ENCODE measurements at regions not wholly inside any gene's neighbourhood (a gene's known extent, or its start where the extent isn't known, plus 50 kb on each side); places are given as distances from the start of the nearest gene placed in this dataset.

DNA sequence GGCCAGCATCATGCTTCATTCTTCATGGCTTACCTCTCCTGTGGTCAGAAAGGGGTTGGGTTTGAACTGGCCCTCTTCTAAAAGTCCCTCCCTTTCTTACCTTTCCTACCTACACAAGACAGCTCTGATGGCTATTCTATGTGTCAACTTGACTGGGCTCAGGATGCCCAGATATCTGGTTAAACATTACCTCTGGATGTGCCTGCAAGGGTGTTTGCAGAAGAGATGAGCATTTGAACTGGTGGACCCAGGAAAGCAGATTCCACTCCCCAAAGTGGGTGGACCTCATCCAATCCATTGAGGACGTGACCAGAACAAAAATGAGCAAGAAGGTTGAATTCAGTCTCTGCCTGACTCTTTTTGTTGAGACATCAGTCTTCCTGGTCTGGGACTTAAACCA is 79.0 kb upstream of the TCF7L2 start:
- no peak for DNase-seq (ENCODE audit: low spot score)

DNA sequence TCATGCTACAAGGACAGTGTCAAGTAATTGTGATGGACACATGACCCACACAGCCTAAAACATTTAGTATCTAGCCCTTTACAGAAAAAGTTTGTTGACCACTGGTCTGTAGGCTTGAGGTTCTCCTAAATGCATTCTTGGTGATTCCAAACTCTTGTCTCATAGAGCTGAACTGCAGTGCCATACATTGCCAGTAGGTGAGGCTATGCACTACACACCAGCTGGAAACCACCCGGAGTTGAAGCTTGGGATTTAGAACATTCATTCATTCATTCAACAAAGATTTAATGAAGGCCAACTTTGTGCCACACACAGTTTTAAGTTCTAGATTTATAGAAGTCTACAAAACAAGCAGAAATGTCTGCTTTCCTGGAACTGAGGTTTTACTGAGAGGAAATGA is 77.3 kb upstream of the TCF7L2 start:
- DNase-seq (ENCODE audit: low spot score), result no peak

DNA sequence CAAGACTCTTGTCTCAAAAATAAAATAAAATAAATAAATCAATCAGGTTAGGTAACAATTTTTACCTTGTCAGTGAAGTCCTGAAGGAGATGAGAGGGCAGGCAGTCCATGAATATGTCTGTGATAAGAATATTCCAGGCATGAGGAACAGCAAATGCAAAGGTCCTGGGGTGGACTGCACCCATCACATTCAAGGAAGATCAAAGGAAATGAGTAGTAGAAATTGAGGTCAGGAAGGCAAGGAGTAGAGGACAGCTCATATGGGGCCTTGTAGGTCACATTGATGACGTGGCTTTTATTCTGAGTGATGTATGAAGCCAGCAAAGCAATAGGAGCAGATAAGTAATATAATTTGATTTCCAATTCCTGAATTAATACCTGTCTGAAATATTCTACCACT is 76.5 kb upstream of the TCF7L2 start:
- DNase-seq (ENCODE audit: low spot score), result no peak

- DNase-seq (ENCODE audit: low spot score), result no peak
These were observed 75.1 kb upstream of the TCF7L2 start for GRCh38 chr10:112874982-112875381.

DNA sequence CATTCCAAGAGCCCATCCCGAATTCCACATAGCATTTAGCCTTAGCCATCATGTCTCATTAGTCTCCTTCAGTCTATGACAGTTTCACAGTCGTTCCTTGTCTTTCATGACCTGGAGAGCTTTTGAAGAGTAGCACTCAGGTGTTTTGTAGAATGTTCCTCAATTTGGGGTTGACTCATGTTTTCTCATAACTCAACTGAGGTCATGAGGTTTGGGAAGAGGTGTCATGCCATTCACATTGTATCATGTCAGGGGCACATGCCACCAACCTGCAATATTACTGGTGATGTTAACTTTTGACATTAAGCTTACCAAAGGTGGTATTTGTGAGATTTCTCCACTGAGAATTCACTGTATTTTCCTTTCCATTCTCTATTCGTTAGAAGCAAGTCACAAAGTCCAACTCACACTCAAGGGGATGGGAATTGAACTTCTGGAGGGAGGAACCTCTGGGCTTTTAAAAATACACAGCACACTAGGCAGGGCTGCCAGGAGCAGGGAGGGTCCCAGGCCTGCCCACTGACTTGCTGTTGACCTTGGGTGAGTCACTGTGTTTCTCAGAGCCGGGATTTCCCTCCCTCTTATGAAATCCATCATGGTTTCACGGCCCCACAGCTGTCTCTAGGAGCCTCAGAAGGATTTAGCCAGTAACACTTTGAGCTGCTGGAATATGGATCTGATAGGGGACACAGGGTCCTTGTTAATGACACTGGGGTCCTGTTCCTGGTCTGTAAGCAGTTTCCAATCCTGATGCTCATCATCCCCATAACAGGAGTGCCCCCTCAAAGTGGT is 74.4 kb upstream of the TCF7L2 start:
- no peak for DNase-seq (ENCODE audit: low spot score)

- no peak for DNase-seq (ENCODE audit: low spot score)
These were observed 69.2 kb upstream of the TCF7L2 start for GRCh38 chr10:112880633-112881530.

DNA sequence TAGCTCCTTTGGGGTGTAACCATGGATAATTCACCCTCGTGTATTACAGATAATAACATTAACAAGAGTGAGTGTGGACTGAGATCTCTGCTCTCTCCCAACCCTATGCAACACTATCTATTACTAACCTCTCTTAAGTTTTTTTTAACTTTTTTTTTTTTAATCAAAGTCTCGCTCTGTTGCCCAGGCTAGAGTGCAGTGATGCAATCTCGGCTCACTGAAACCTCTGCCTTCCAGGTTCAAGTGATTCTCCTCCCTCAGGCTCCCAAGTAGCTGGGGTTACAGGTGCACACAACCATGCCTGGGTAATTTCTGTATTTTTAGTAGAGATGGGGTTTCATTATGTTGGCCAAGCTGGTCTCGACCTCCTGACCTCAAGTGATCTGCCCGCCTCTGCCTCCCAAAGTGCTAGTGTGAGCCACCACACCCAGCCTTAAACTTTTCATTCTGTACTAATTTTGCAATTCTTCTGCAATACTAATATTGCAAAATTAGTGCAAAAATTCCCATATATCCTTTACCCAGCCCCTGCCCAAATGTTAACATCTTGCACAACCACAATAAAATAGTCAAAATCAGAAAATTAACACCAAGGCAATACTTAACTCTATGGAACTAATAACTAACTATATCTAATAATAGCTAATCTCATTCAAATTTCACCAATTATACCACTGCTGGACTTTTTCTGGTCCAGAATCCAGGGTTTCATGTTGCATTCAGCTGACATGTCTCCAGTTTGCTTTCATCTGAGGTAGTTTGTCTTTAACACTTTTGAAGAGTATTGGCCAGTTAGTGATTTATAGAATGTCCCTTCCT is 66.5 kb upstream of the TCF7L2 start:
- DNase-seq (ENCODE audit: low spot score), result no peak

DNA sequence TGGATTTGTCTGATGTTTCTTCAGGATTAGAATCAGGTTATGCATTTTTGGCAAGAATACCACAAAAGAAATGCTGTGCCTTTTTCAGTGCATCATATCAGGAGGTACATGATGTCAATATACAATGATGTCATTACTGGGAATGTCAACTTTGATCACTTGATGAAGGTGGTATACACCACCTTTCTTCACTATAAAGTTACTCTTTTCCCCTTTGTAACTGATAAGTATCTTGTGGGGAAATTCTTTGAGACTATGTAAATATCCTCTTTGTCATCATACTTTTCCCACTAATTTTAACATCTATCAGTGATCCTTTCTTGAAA is 65.9 kb upstream of the TCF7L2 start:
- no peak for DNase-seq (ENCODE audit: low spot score)

GRCh38 chr10:112886463-112886862 is 63.6 kb upstream of the TCF7L2 start:
- no peak for DNase-seq (ENCODE audit: low spot score)

GRCh38 chr10:112887968-112888367 is 62.1 kb upstream of the TCF7L2 start:
- DNase-seq (ENCODE audit: low spot score), result no peak

- no peak for DNase-seq (ENCODE audit: low spot score)
These were observed 54.8 kb upstream of the TCF7L2 start for GRCh38 chr10:112895292-112895691.

DNA sequence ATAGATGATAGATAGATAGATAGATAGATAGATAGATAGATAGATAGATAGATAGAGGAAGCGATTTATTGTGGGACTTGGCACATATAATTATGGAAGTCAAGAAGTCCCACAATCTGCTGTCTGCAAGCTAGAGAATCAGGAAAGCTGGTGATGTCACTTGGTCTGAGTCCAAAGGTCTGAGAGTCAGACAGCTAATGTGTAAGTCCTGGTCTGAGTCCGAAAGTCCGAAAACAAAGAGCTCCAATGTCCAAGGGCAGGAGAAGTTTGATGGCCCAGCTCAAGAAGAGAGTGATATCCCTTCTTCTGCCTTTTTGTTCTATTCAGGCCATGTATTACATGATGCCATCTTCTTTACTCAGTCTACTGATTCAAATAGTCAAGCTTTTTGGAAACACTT is 53.8 kb upstream of the TCF7L2 start:
- DNase-seq (ENCODE audit: low spot score), result no peak

- DNase-seq (ENCODE audit: low spot score), result no peak
These were observed 53.3 kb upstream of the TCF7L2 start for GRCh38 chr10:112896722-112897121.

DNA sequence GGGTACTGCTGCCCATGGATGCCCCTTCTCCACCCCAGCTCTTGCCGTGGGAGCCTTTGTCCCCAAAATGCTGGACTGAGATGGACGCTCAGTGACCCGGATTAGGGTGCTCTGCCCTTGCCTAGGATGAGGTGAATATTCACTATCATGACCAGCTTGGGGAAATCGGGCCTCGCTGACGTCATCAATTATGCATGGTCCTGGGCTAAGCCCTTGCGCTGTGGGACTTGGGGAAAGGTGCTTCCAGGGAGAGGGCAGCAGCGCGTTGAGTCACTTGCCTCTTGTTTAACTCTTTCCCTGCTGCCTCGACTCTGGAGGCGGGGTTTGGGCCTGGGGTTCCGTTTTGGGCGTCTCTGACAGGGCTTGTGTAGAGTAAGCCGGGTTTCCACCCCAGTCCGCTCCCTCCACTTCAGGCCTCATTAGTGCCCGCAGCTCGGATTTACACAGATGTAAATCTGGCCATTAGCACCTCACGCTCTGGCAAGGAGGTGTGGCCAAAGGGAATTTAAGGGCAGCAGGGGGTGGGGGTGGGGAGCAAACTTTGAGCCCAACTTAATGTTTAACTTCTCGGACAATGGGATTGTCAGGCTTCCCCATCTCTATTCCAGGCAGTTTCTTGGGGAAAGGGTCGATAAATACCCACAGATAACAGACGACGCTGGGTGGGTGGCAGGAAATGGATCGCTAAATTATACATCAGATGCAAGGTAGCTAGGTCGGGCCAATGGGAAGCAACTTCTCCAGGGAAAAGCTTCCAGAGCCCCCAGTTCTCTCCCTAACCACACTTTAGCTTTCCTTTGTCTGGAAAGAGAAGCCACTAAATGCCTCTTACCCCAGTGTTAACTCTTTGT is 51.3 kb upstream of the TCF7L2 start:
- DNase-seq (ENCODE audit: low spot score), result peak; percentile 52

DNA sequence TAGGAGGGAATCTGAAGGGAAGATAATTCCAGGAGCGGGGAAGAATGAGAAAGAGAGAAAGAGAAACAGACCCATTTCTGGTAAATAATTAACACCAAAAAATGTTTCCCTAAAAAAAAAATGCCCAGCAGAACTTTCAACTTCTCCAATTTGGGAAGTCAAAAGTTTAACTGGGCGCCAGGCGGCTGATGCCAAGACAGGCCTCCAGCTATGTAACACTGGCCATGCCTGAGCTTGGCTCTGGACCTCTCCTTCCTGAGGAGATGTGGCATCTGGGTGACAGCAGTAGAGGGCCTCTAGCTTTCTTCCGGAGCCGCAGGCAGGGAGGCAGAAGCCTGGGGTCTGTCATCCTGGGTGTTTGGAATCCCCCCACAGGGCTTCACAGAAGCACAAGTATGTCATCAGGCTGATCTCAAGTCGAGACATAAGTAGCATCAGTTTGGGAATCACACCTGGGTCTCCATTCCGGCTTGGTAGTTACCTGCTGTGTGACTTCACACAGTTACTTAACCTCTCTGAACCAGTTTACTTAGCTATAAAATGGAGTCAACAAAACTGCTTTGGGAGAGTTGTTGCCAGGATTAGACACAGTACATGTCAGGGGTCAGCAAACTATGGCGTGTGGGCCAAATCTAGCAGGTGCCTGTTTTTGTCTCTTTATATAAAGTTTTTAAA is 50.5 kb upstream of the TCF7L2 start:
- no peak for DNase-seq (ENCODE audit: low spot score)
